HG02943 (cell line): ENCODE measurements at regions not wholly inside any gene's neighbourhood (a gene's known extent, or its start where the extent isn't known, plus 50 kb on each side); places are given as distances from the start of the nearest gene placed in this dataset.
"Not testable (repeated sequence)": the region's sequence is repeated elsewhere in the genome, so short reads cannot be mapped to it uniquely, and the experiment has no call there.

Experiments used
- ATAC-seq: cut with Tn5 transposase; IDR thresholded peaks from one replicate; pipeline ENCODE4 v1.9.1; 2021; ENCODE audit warnings: mild to moderate bottlenecking, low read depth, moderate library complexity; ENCODE audit not compliant: unreplicated experiment

- not testable (repeated sequence) for ATAC-seq
Measured at GRCh38 chr16:29094729-29095624, 110.1 kb downstream of the LAT start.

- not testable (repeated sequence) for ATAC-seq
Measured at GRCh38 chr16:29094325-29094724, 109.5 kb downstream of the LAT start.

- ATAC-seq = not testable (repeated sequence)
Measured at GRCh38 chr16:29089679-29090078, 104.8 kb downstream of the LAT start.

DNA sequence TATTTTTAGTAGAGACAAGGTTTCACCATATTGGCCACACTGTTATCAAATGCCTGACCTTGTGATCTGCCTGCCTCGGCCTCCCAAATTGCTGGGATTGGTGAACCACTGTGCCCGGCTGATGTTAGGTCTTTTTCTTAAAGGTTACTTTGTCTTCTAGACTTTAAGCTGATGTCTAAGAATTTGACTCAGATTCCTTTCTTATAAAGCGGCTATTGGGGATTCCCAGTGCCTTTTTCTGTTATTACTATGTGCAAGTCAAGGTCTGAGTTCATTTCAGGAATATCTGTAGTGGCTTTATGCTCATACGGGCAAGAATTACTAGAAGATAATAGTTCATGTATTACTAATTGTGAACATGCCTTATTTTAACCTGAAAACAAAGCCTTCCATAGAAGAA lies 102.8 kb downstream of the LAT start:
- ATAC-seq = not testable (repeated sequence)

DNA sequence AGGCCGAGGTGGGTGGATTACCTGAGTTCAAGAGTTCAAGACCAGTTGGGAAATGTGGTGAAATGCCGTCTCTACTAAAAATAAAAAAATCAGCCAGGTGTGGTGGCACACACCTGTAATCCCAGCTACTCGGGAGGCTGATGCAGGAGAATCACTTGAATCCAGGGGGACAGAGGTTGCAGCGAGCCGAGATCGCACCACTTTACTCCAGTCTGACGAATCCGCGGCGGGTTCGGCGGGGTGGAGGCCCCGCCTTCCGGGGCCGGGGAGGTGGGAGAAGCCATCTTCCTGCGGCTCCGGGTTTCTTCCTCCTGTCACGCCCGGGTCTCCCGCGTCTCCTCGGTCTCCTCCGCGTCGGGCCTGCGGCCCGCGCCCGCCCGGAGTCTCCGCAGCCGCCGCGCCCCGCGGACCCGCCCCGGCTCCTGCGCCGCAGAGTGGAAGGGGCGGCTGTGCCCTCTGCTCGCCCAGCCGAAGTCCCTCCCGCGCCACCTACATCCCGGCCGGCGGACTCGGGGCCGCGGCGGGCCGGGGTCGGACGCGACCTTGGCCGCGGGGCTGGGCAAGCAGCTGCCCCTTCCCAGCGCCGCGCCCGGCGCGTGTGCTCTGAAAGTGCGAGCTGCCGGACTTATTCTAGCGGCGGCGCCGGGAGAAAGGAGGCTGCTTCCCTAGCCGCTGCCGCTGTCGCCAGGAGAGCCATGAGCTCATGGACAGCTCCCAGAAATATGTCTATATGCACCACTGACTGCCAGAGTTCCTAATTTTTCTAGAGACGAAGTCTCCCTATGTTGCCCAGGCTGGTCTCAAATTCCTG lies 97.2 kb downstream of the LAT start:
- ATAC-seq = not testable (repeated sequence)

DNA sequence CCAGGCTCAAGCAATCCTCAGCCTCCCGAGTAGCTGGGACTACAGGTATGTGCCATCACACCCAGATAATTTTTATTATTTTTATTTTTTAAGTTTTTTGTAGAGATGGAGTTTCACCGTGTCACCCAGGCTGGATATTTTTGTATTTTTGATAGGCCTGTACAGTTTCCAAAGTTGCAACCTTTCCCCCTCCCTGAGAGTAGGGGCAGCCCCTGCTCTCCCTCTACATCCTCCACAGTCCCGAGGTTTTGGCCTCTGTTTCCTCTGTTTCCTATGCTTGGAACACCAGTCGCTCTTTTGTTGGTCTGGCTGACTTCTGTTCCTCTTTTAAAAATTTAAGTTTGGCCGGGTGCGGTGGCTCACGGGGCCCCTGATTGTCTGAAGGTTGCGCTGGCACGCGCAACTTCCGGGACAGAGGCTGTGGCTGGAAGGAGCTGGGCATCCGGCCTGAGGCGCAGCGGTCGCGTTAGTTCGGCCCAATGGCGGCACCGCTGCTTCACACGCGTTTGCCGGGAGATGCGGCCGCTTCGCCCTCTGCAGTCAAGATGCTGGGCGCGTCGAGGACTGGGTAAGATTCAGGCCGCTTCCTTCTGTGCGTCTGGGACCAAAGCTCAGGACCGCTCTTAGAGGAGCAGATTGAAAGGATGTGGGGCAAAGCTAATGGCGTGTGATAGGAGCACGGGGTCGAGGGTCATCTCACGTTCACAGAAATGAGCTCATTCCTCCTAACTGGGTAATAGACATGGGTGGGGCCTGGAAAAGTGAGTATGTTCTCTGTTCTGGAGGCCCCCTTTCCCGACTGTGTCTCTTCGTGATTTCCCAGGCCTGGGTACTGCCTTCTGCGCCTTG lies 89.9 kb downstream of the LAT start:
- peak; percentile 72 for ATAC-seq

- not testable (repeated sequence) for ATAC-seq
Measured at GRCh38 chr16:29062235-29062634, 77.4 kb downstream of the LAT start.

- ATAC-seq = not testable (repeated sequence)
Measured at GRCh38 chr16:29061467-29061921, 76.6 kb downstream of the LAT start.

- not testable (repeated sequence) for ATAC-seq
Measured at GRCh38 chr16:29060022-29060810, 75.4 kb downstream of the LAT start.

- not testable (repeated sequence) for ATAC-seq
Measured at GRCh38 chr16:29059575-29059974, 74.7 kb downstream of the LAT start.
